Liver (tissue), 8 donors: ENCODE measurements at regions not wholly inside any gene's neighbourhood (a gene's known extent, or its start where the extent isn't known, plus 50 kb on each side); places are given as distances from the start of the nearest gene placed in this dataset.

ENCODE experiments used
- DNase-seq: peaks from one replicate; pipeline ENCODE4 v3.0.0-alpha.2; 2017; ENCODE audit warnings: low spot score
- H3K27ac ChIP-seq, 2 donors: one replicate each; pipeline ENCODE4 v1.7.0; 2013; ENCODE audit warnings: inconsistent platforms in 2 of 2, low read length in 2 of 2, control low read depth in 1 of 2, low read depth in 1 of 2, mild to moderate bottlenecking in 1 of 2
- H3K27me3 ChIP-seq, 4 donors: one replicate each; pipeline versions ENCODE4 v1.6.1 to v1.7.0; 2013; ENCODE audit warnings: low read length in 3 of 4, inconsistent platforms in 1 of 4, mild to moderate bottlenecking in 1 of 4, moderate library complexity in 1 of 4; ENCODE audit not compliant: control insufficient read depth in 4 of 4, insufficient read depth in 4 of 4
- H3K36me3 ChIP-seq, 4 donors: one replicate each; pipeline versions ENCODE4 v1.6.1 to v1.7.0; 2013; ENCODE audit warnings: low read length in 3 of 4, mild to moderate bottlenecking in 3 of 4, low read depth in 1 of 4, moderate library complexity in 1 of 4; ENCODE audit not compliant: control insufficient read depth in 4 of 4, insufficient read depth in 3 of 4
- H3K4me1 ChIP-seq, 4 donors: one replicate each; pipeline versions ENCODE4 v1.6.1 to v1.7.0; 2013; ENCODE audit warnings: low read length in 3 of 4, mild to moderate bottlenecking in 3 of 4, moderate library complexity in 1 of 4; ENCODE audit not compliant: control insufficient read depth in 4 of 4, insufficient read depth in 4 of 4
- H3K4me3 ChIP-seq, 3 donors: one replicate each; pipeline versions ENCODE4 v1.6.1 to v1.7.0; 2013; ENCODE audit warnings: low read length in 3 of 3, control low read depth in 1 of 3, low read depth in 1 of 3, mild to moderate bottlenecking in 1 of 3
- H3K9ac ChIP-seq, 2 donors: one replicate each; pipeline ENCODE4 v1.7.0; 2013; ENCODE audit warnings: low read length in 2 of 2, mild to moderate bottlenecking in 2 of 2, moderate library complexity in 2 of 2, control low read depth in 1 of 2, low read depth in 1 of 2
- H3K9me3 ChIP-seq, 4 donors: one replicate each; pipeline versions ENCODE4 v1.6.1 to v1.7.0; 2013; ENCODE audit warnings: low read length in 3 of 4; ENCODE audit not compliant: control insufficient read depth in 4 of 4
- ATF3 ChIP-seq: IDR thresholded peaks from 2 replicates; pipeline ENCODE4 v1.6.1; 2016; ENCODE audit warnings: antibody characterized with exemption
- CTCF ChIP-seq: fragments of 150-350 bp; IDR thresholded peaks from 2 replicates; pipeline ENCODE4 v1.5.1; 2017; ENCODE audit warnings: improper control_type of control experiment, low read depth, low read length; ENCODE audit not compliant: missing input control
- EGR1 ChIP-seq, 2 donors: IDR thresholded peaks; 2 replicates each; pipeline ENCODE4 v1.6.1; 2016 to 2018; ENCODE audit warnings: antibody characterized with exemption in 2 of 2, low read depth in 2 of 2
- FOXA1 ChIP-seq: IDR thresholded peaks from 2 replicates; pipeline ENCODE4 v1.6.1; 2016; ENCODE audit warnings: antibody characterized with exemption
- FOXA2 ChIP-seq: IDR thresholded peaks from 2 replicates; pipeline ENCODE4 v1.6.1; 2016; ENCODE audit warnings: antibody characterized with exemption
- GABPA ChIP-seq, 2 donors: IDR thresholded peaks in 1 of 2; conservative IDR thresholded peaks in 1 of 2; 2 replicates each; pipeline ENCODE4 v1.6.1; 2016; ENCODE audit warnings: antibody characterized with exemption in 2 of 2, mild to moderate bottlenecking in 1 of 2, moderate library complexity in 1 of 2
- HNF4A ChIP-seq, 2 donors: conservative IDR thresholded peaks; 2 replicates each; pipeline ENCODE4 v1.6.1; 2016; ENCODE audit warnings: antibody characterized with exemption in 2 of 2, mild to moderate bottlenecking in 2 of 2
- HNF4G ChIP-seq: IDR thresholded peaks from 2 replicates; pipeline ENCODE4 v1.6.1; 2016; ENCODE audit warnings: antibody characterized with exemption
- JUND ChIP-seq, 2 donors: IDR thresholded peaks; 2 replicates each; pipeline ENCODE4 v1.6.1; 2016; ENCODE audit warnings: antibody characterized with exemption in 2 of 2
- MAX ChIP-seq: IDR thresholded peaks from 2 replicates; pipeline ENCODE4 v1.6.1; 2016; ENCODE audit warnings: antibody characterized with exemption
- NR2F2 ChIP-seq: IDR thresholded peaks from 2 replicates; pipeline ENCODE4 v1.6.1; 2016; ENCODE audit warnings: antibody characterized with exemption
- RAD21 ChIP-seq, 2 donors: IDR thresholded peaks; 2 replicates each; pipeline ENCODE4 v1.6.1; 2016; ENCODE audit warnings: antibody characterized with exemption in 2 of 2, mild to moderate bottlenecking in 2 of 2
- REST ChIP-seq: IDR thresholded peaks from 2 replicates; pipeline ENCODE4 v1.6.1; 2016; ENCODE audit warnings: antibody characterized with exemption, mild to moderate bottlenecking
- RXRA ChIP-seq, 2 donors: IDR thresholded peaks; 2 replicates each; pipeline ENCODE4 v1.6.1; 2017 to 2018; ENCODE audit warnings: antibody characterized with exemption in 2 of 2, mild to moderate bottlenecking in 1 of 2
- SP1 ChIP-seq: IDR thresholded peaks from 2 replicates; pipeline ENCODE4 v1.6.1; 2018; ENCODE audit warnings: antibody characterized with exemption, mild to moderate bottlenecking
- TAF1 ChIP-seq: conservative IDR thresholded peaks from 2 replicates; pipeline ENCODE4 v1.6.1; 2016; ENCODE audit warnings: antibody characterized with exemption, mild to moderate bottlenecking
- YY1 ChIP-seq: IDR thresholded peaks from 2 replicates; pipeline ENCODE4 v1.6.1; 2016; ENCODE audit warnings: antibody characterized with exemption, mild to moderate bottlenecking
- ZBTB33 ChIP-seq: IDR thresholded peaks from 2 replicates; pipeline ENCODE4 v1.6.1; 2016; ENCODE audit warnings: antibody characterized with exemption
- WGBS: extraction: QIAGEN DNeasy Blood & Tissue Kit; methylation state at CpG from one replicate; pipeline ENCODE4 v1.1.7; 2013; 5-methylcytosine and 5-hydroxymethylcytosine counted together
- donor health status: healthy.
- donor health status: healthy.
- donor health status: healthy.
- donor health status: healthy.
- donor health status: healthy.

GRCh38 chr3:159919873-159920272, 68.8 kb upstream of the IL12A start:
- TF ChIP-seq JUND (IDR thresholded peaks at IDR 0.05) (peak in 1 of 2 donors; percentile 30), FOXA1 (no peak), TAF1 (no peak)
- no peaks in the 10 kb centered on the region for H3K4me1 ChIP-seq
- no peaks in the 10 kb centered on the region for H3K36me3 ChIP-seq
- no peak overlapping the region for H3K27ac ChIP-seq
- H3K27me3 ChIP-seq: no peaks in the 10 kb centered on the region
- no peaks in the 10 kb centered on the region for H3K9me3 ChIP-seq
- H3K4me3 ChIP-seq: no peak overlapping the region
- no peak for DNase-seq
- H3K9ac ChIP-seq: no peak overlapping the region
- 82% methylated on average over 1 of the region's 1 CpG for WGBS

GRCh38 chr3:159922193-159922840, 66.3 kb upstream of the IL12A start:
- H3K36me3 ChIP-seq: no peaks in the 10 kb centered on the region
- no peaks in the 10 kb centered on the region for H3K4me1 ChIP-seq
- H3K27me3 ChIP-seq: no peaks in the 10 kb centered on the region
- H3K4me3 ChIP-seq: no peak overlapping the region
- TF ChIP-seq HNF4A (conservative IDR thresholded peaks at IDR 0.05) (no peak), RAD21 (IDR thresholded peaks at IDR 0.05) (no peak), REST (no peak), SP1 (no peak), TAF1 (no peak), ZBTB33 (no peak), MAX (no peak), GABPA (IDR thresholded peaks at IDR 0.05 in 1 of 2, conservative IDR thresholded peaks at IDR 0.05 in 1 of 2) (no peak), FOXA1 (no peak), YY1 (no peak), EGR1 (IDR thresholded peaks at IDR 0.05; ENCODE audit: low read depth in 2 of 2) (no peak), NR2F2 (no peak), FOXA2 (no peak), HNF4G (no peak), RXRA (IDR thresholded peaks at IDR 0.05) (no peak), ATF3 (no peak), CTCF (no peak), JUND (IDR thresholded peaks at IDR 0.05) (no peak)
- DNase-seq: no peak
- no peaks in the 10 kb centered on the region for H3K9me3 ChIP-seq
- H3K9ac ChIP-seq: no peak overlapping the region
- 86% methylated on average over 4 of the region's 4 CpGs for WGBS
- H3K27ac ChIP-seq: no peak overlapping the region
